ENCODE measurements at regions not wholly inside any gene's neighbourhood (a gene's known extent, or its start where the extent isn't known, plus 50 kb on each side); places are given as distances from the start of the nearest gene placed in this dataset.
"Not testable (repeated sequence)": the region's sequence is repeated elsewhere in the genome, so short reads cannot be mapped to it uniquely, and the experiment has no call there.

GRCh38 chr10:42987575-42987974, 89.3 kb upstream of the RET start:
- no peak for DNase-seq
- no peak overlapping the region for H3K4me3 Mint-ChIP-seq
- no peaks in the 10 kb centered on the region for H3K36me3 Mint-ChIP-seq (ENCODE audit: low read depth)
- POLR2A ChIA-PET: no interaction called here
- H3K4me1 Mint-ChIP-seq (ENCODE audit: low read depth): peaks cover 14% of the 10 kb centered on the region
- H3K9me3 Mint-ChIP-seq (ENCODE audit: insufficient read depth): no peaks in the 10 kb centered on the region
- H3K27me3 Mint-ChIP-seq (ENCODE audit: low read depth): no peaks in the 10 kb centered on the region
- no peak for ATAC-seq
- H3K27ac Mint-ChIP-seq: no peak overlapping the region
- CTCF ChIA-PET: no interaction called here

DNA sequence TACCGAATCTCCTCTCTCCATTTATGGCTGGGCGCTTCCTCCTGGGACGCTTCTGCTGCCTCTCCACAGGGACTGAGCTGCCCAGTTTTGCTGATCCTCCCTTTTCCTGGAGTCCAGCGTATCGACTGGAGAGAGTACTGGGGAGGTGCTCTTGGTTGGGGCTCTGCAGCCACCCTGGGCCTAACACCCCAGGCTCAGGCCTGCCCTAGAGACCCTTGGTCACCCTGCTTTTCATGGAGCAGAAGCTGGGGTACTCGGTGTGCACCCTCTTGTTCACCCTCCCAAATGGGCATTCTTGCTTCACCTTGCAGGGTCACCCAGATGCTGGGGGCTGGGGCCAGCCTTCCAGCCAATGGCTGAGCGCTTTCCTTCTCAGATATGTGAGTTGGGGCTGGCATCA, 88.8 kb upstream of the RET start:
- no peak for ATAC-seq
- Mint-ChIP-seq H3K4me1 (ENCODE audit: low read depth) (peaks cover 14% of the 10 kb centered on the region), H3K27me3 (ENCODE audit: low read depth) (no peaks in the 10 kb centered on the region), H3K9me3 (ENCODE audit: insufficient read depth) (no peaks in the 10 kb centered on the region), H3K27ac (no peak overlapping the region), H3K36me3 (ENCODE audit: low read depth) (no peaks in the 10 kb centered on the region), H3K4me3 (no peak overlapping the region)
- no peak for DNase-seq
- ChIA-PET POLR2A (no interaction called here), CTCF (no interaction called here)

- ATAC-seq: no peak
- Mint-ChIP-seq H3K27me3 (ENCODE audit: low read depth) (no peaks in the 10 kb centered on the region), H3K27ac (peak overlapping the region; percentile 23), H3K4me3 (no peak overlapping the region), H3K9me3 (ENCODE audit: insufficient read depth) (no peaks in the 10 kb centered on the region), H3K4me1 (ENCODE audit: low read depth) (peaks cover 14% of the 10 kb centered on the region), H3K36me3 (ENCODE audit: low read depth) (no peaks in the 10 kb centered on the region)
- DNase-seq: peak; percentile 22
- CTCF ChIA-PET: no interaction called here
- POLR2A ChIA-PET: no interaction called here
These were observed 88.1 kb upstream of the RET start for GRCh38 chr10:42988517-42989395.

GRCh38 chr10:42989481-42989921, 87.4 kb upstream of the RET start:
- no peak overlapping the region for H3K4me3 Mint-ChIP-seq
- DNase-seq: no peak
- no peaks in the 10 kb centered on the region for H3K9me3 Mint-ChIP-seq (ENCODE audit: insufficient read depth)
- no peak for ATAC-seq
- POLR2A ChIA-PET: no interaction called here
- peaks cover 2% of the 10 kb centered on the region for H3K27me3 Mint-ChIP-seq (ENCODE audit: low read depth)
- no peak overlapping the region for H3K27ac Mint-ChIP-seq
- CTCF ChIA-PET: no interaction called here
- H3K36me3 Mint-ChIP-seq (ENCODE audit: low read depth): no peaks in the 10 kb centered on the region
- H3K4me1 Mint-ChIP-seq (ENCODE audit: low read depth): peaks cover 14% of the 10 kb centered on the region

GRCh38 chr10:42990016-42990720, 86.7 kb upstream of the RET start:
- ATAC-seq (no peak), DNase-seq (no peak)
- Mint-ChIP-seq H3K36me3 (ENCODE audit: low read depth) (no peaks in the 10 kb centered on the region), H3K4me1 (ENCODE audit: low read depth) (peaks cover 14% of the 10 kb centered on the region), H3K4me3 (no peak overlapping the region), H3K9me3 (ENCODE audit: insufficient read depth) (no peaks in the 10 kb centered on the region), H3K27me3 (ENCODE audit: low read depth) (peaks cover 5% of the 10 kb centered on the region), H3K27ac (no peak overlapping the region)
- ChIA-PET POLR2A (no interaction called here), CTCF (no interaction called here)

DNA sequence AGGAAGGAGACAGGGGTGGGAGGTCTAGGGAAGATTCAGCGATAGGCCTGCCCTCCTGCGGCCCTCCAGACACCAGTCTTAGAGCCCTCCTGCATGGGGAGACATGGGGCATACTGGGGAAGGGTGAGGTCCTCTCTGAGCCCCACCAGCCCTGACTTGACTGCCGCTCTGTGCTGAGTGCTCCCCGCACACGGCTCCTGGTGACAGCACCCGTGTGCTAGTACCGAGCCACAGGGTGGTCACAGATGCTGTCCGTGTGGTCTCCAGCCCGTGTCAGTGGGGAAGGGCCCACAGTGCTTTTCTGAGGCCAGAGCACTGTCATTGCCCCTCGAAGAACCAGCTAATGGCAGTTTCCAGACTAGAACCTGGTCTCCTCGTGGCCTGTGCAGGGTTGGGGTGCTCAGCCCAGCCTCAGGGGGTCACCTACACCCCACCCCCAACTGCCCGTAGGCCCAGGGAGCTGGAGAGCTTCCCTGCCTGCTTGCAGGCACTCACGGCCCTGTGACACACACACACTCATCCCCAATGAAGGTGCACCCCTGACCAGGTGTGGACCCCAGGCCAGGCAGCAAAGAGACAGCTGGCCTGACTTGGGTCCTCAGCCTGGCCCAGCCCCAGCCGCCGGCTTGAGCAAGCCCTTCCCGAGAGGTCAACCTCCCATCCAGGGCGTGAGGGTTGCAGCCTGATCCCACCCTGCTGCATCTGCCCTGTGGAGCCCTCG, 86.0 kb upstream of the RET start:
- ATAC-seq: no peak
- Mint-ChIP-seq H3K9me3 (ENCODE audit: insufficient read depth) (no peaks in the 10 kb centered on the region), H3K4me1 (ENCODE audit: low read depth) (peaks cover 14% of the 10 kb centered on the region), H3K27ac (no peak overlapping the region), H3K4me3 (no peak overlapping the region), H3K27me3 (ENCODE audit: low read depth) (peaks cover 5% of the 10 kb centered on the region), H3K36me3 (ENCODE audit: low read depth) (no peaks in the 10 kb centered on the region)
- POLR2A ChIA-PET: no interaction called here
- CTCF ChIA-PET: no interaction called here
- no peak for DNase-seq

DNA sequence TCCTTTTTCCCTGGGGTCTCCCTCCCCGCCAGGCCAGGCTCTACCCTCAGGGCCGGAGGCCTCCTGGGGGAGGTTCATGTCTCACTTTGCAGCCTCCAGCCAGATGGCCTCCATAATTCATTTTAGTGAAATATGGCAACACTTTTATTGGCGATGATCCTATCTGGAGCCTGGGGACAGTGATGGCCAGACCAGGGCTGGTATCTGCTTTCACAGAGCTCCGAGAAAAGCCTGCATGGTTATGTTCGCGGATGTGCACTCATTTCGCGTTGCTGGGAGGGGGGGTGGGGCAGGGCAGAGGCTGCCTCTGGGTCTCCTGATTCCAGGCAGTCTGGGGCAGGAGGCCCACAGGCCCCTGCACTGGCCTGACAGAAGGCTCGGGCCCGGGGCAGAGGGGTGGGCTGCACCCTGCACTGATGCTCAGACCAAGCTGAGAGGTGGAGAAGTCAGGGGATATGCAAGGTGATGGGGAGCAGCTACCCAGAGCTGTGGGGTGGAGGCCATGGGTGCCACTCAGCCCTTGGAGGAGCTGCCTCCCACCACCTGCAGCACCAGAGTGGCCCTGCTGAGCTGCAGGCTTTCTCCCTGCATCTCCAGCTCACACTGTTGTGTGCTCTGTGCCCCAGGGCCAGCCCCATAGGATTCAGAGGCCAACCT, 85.3 kb upstream of the RET start:
- peaks cover 14% of the 10 kb centered on the region for H3K4me1 Mint-ChIP-seq (ENCODE audit: low read depth)
- H3K9me3 Mint-ChIP-seq (ENCODE audit: insufficient read depth): no peaks in the 10 kb centered on the region
- no peak overlapping the region for H3K27ac Mint-ChIP-seq
- peaks cover 5% of the 10 kb centered on the region for H3K27me3 Mint-ChIP-seq (ENCODE audit: low read depth)
- ChIA-PET CTCF (no interaction called here), POLR2A (no interaction called here)
- ATAC-seq (no peak), DNase-seq (peak; percentile 7)
- no peak overlapping the region for H3K4me3 Mint-ChIP-seq
- no peaks in the 10 kb centered on the region for H3K36me3 Mint-ChIP-seq (ENCODE audit: low read depth)

DNA sequence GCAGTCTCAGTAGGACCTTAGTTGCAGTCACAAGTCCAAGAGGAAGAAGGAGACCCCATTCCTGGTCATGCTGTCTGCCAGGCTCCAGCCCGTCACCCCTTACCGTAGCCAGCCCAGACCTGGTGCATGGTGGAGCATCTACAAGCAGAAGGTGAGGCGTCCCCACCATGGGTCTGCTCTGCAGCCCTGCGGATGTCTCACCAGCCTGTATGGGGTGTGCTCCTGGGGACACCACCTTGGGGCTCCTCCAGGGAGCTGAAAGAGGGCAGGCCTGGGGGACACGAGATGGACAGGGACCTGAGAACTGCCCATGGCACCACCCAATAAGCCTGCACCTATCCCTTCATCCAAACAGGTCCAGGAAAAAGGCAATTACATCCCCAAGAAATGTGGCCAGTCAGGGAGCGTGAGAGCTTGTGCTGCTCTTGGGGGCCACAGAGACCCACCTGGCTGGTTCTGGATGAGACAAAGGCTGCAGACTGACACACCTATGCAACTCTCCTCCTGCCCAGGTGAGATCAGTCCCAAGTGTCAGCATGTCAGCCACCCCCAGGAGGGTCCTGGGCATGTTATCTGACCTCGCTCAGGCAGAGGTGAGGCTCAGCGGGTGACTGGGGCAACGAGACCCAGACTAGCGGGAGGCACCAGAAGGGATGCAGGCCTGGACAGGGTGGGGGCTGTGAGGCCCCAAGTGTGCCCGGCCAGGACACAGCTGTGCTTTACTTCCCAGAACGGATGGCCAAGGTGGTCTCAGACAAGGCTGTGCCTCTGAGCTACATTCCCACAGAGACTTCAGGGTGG, 84.5 kb upstream of the RET start:
- DNase-seq (peak; percentile 8), ATAC-seq (no peak)
- ChIA-PET POLR2A (no interaction called here), CTCF (no interaction called here)
- H3K36me3 Mint-ChIP-seq (ENCODE audit: low read depth): no peaks in the 10 kb centered on the region
- H3K4me1 Mint-ChIP-seq (ENCODE audit: low read depth): peaks cover 14% of the 10 kb centered on the region
- H3K9me3 Mint-ChIP-seq (ENCODE audit: insufficient read depth): no peaks in the 10 kb centered on the region
- H3K27ac Mint-ChIP-seq: no peak overlapping the region
- H3K4me3 Mint-ChIP-seq: no peak overlapping the region
- peaks cover 5% of the 10 kb centered on the region for H3K27me3 Mint-ChIP-seq (ENCODE audit: low read depth)

DNA sequence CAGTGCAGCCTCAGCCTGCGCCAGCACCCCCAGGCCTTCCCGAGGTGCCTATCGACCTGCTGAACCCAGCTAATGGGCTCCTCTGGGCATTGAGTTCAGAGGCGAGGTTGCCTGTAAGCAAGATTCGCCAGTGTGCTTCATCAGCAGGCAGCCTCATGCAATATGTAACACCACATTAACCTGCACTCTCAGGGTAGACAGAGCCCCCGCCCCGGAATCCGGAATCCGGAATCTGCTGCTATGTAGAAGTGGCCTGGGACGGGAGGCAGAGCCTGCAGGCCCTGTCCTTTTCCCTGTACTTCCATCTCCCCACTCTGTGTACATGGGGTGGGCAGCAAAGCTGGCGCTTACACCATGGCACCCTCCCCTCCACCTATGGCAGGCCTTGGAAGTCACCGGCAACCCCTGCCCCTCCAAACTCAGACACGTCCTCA, 83.9 kb upstream of the RET start:
- peaks cover 5% of the 10 kb centered on the region for H3K27me3 Mint-ChIP-seq (ENCODE audit: low read depth)
- no peak overlapping the region for H3K4me3 Mint-ChIP-seq
- H3K27ac Mint-ChIP-seq: no peak overlapping the region
- no peak for ATAC-seq
- no peaks in the 10 kb centered on the region for H3K36me3 Mint-ChIP-seq (ENCODE audit: low read depth)
- ChIA-PET POLR2A (no interaction called here), CTCF (no interaction called here)
- peak; percentile 6 for DNase-seq
- H3K9me3 Mint-ChIP-seq (ENCODE audit: insufficient read depth): no peaks in the 10 kb centered on the region
- peaks cover 14% of the 10 kb centered on the region for H3K4me1 Mint-ChIP-seq (ENCODE audit: low read depth)

DNA sequence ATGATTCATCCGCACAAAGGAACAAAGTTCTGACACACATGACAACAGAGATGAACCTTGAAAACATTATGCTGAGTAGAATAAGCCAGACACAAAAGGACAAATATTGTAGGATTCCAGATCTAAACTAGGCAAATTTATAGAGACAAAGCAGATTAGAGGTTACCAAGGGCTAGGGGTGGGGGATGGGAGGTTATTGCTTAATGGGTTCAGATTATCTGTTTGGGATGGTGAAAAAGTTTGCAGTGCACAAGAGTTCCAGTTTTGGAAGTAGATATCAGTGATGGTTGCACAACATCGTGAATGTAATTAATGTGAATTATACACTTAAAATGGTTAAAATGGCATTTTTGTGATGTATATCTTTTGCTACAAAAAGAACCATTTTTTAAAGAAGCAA, 82.0 kb upstream of the RET start:
- H3K27me3 Mint-ChIP-seq (ENCODE audit: low read depth); CTCF ChIA-PET; H3K4me1 Mint-ChIP-seq (ENCODE audit: low read depth); POLR2A ChIA-PET; ATAC-seq; H3K4me3 Mint-ChIP-seq; H3K27ac Mint-ChIP-seq; H3K9me3 Mint-ChIP-seq (ENCODE audit: insufficient read depth); H3K36me3 Mint-ChIP-seq (ENCODE audit: low read depth); DNase-seq: not testable (repeated sequence)

DNA sequence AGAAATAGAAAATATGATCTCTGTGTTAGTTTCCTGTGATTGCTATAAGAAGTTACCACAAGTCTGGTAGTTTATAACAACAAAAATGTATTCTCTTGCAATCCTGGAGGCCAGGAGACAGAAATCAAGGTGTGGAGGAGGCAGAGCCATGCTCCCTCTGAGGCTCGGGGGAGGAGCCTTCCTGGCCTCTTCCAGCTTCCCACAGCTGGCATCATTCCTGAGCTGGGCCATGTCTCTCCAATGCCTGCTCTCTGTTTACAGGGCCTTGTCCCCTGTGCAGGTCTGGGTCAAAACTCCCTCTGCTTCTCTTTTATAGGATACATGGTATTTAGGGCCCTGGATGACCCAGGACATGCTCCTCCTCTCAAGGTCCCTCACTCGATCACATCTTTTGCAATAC, 81.3 kb upstream of the RET start:
- no peaks in the 10 kb centered on the region for H3K9me3 Mint-ChIP-seq (ENCODE audit: insufficient read depth)
- H3K27ac Mint-ChIP-seq: no peak overlapping the region
- H3K4me1 Mint-ChIP-seq (ENCODE audit: low read depth): peaks cover under 1% of the 10 kb centered on the region
- POLR2A ChIA-PET: no interaction called here
- peaks cover 5% of the 10 kb centered on the region for H3K27me3 Mint-ChIP-seq (ENCODE audit: low read depth)
- no peak overlapping the region for H3K4me3 Mint-ChIP-seq
- DNase-seq (peak; percentile 6), ATAC-seq (no peak)
- CTCF ChIA-PET: no interaction called here
- no peaks in the 10 kb centered on the region for H3K36me3 Mint-ChIP-seq (ENCODE audit: low read depth)

Measured in activated CD8-positive, alpha-beta T cell treated with anti-CD3 and anti-CD28 coated beads, Interleukin-2, amount 10 ng/mL, durations not matched to agents 7 days and 5 days (primary cell).